Ectodermal cell (in vitro differentiated cells): ENCODE measurements at regions not wholly inside any gene's neighbourhood (a gene's known extent, or its start where the extent isn't known, plus 50 kb on each side); places are given as distances from the start of the nearest gene placed in this dataset.

Experiments
- H3K27ac ChIP-seq: 2 replicates; pipeline ENCODE4 v1.7.0; 2013; ENCODE audit warnings: mild to moderate bottlenecking, low read depth, low read length; ENCODE audit not compliant: insufficient read depth, poor library complexity, severe bottlenecking
- H3K27me3 ChIP-seq: 2 replicates; pipeline ENCODE4 v1.7.0; 2013; ENCODE audit warnings: mild to moderate bottlenecking, low read length; ENCODE audit not compliant: insufficient read depth, control insufficient read depth, poor library complexity, severe bottlenecking
- H3K36me3 ChIP-seq: one replicate; pipeline ENCODE4 v1.7.0; 2013; ENCODE audit warnings: low read length; ENCODE audit not compliant: control insufficient read depth, insufficient read depth
- H3K4me1 ChIP-seq: one replicate; pipeline ENCODE4 v1.7.0; 2013; ENCODE audit warnings: low read length; ENCODE audit not compliant: control insufficient read depth, insufficient read depth
- H3K4me3 ChIP-seq: 2 replicates; pipeline ENCODE4 v1.7.0; 2013; ENCODE audit warnings: low read depth, low read length, control low read depth; ENCODE audit not compliant: insufficient read depth
- H3K9me3 ChIP-seq: 2 replicates; pipeline ENCODE4 v1.7.0; 2013; ENCODE audit warnings: mild to moderate bottlenecking, low read length, moderate library complexity; ENCODE audit not compliant: control insufficient read depth
- WGBS, 2 experiments: methylation state at CpG; one replicate each; pipeline ENCODE4 v1.1.7; 2013; ENCODE audit warnings: missing lambda C conversion rate in 2 of 2; 5-methylcytosine and 5-hydroxymethylcytosine counted together

GRCh38 chr3:152156880-152157279, 111.8 kb upstream of the MBNL1 start:
- Histone ChIP-seq H3K27ac (no peak overlapping the region), H3K4me1 (no peaks in the 10 kb centered on the region), H3K4me3 (no peak overlapping the region), H3K9me3 (no peaks in the 10 kb centered on the region), H3K27me3 (no peaks in the 10 kb centered on the region), H3K36me3 (no peaks in the 10 kb centered on the region)
- WGBS, 2 experiments = 74 to 80% methylated on average over 3 of the region's 3 CpGs

GRCh38 chr3:152157337-152157736, 111.4 kb upstream of the MBNL1 start:
- H3K36me3 ChIP-seq = no peaks in the 10 kb centered on the region
- no peak overlapping the region for H3K27ac ChIP-seq
- H3K27me3 ChIP-seq = no peaks in the 10 kb centered on the region
- no peak overlapping the region for H3K4me3 ChIP-seq
- H3K4me1 ChIP-seq = no peaks in the 10 kb centered on the region
- no peaks in the 10 kb centered on the region for H3K9me3 ChIP-seq

GRCh38 chr3:152159328-152159727, 109.4 kb upstream of the MBNL1 start:
- Histone ChIP-seq H3K27ac (no peak overlapping the region), H3K27me3 (no peaks in the 10 kb centered on the region), H3K4me3 (no peak overlapping the region), H3K9me3 (no peaks in the 10 kb centered on the region), H3K4me1 (no peaks in the 10 kb centered on the region), H3K36me3 (no peaks in the 10 kb centered on the region)
- WGBS, 2 experiments = 92 to 95% methylated on average over 4 of the region's 4 CpGs

GRCh38 chr3:152160350-152161011, 108.2 kb upstream of the MBNL1 start:
- H3K27ac ChIP-seq = no peak overlapping the region
- no peaks in the 10 kb centered on the region for H3K9me3 ChIP-seq
- 76 to 87% methylated on average over 5 of the region's 5 CpGs for WGBS, 2 experiments
- H3K36me3 ChIP-seq = no peaks in the 10 kb centered on the region
- H3K27me3 ChIP-seq = no peaks in the 10 kb centered on the region
- H3K4me1 ChIP-seq = no peaks in the 10 kb centered on the region
- no peak overlapping the region for H3K4me3 ChIP-seq

GRCh38 chr3:152172460-152172859, 96.3 kb upstream of the MBNL1 start:
- Histone ChIP-seq H3K4me3 (no peak overlapping the region), H3K27me3 (no peaks in the 10 kb centered on the region), H3K36me3 (no peaks in the 10 kb centered on the region), H3K27ac (no peak overlapping the region), H3K4me1 (no peaks in the 10 kb centered on the region), H3K9me3 (no peaks in the 10 kb centered on the region)
- WGBS, 2 experiments = 92 to 98% methylated on average over 1 of the region's 1 CpG

- no peaks in the 10 kb centered on the region for H3K9me3 ChIP-seq
- no peaks in the 10 kb centered on the region for H3K27me3 ChIP-seq
- H3K36me3 ChIP-seq = no peaks in the 10 kb centered on the region
- WGBS, 2 experiments = 100% methylated on average over 1 of the region's 1 CpG; no CpG with 5 or more reads in 1 of the 2 experiments
- no peak overlapping the region for H3K27ac ChIP-seq
- no peaks in the 10 kb centered on the region for H3K4me1 ChIP-seq
- no peak overlapping the region for H3K4me3 ChIP-seq
Measured at GRCh38 chr3:152173627-152174026, 95.1 kb upstream of the MBNL1 start.

GRCh38 chr3:152174876-152175527, 93.7 kb upstream of the MBNL1 start:
- no peaks in the 10 kb centered on the region for H3K4me1 ChIP-seq

GRCh38 chr3:152175528-152175889, 93.2 kb upstream of the MBNL1 start:
- 78 to 94% methylated on average over 1 to 2 of the region's 2 CpGs for WGBS, 2 experiments
- Histone ChIP-seq H3K4me3 (no peak overlapping the region), H3K4me1 (no peaks in the 10 kb centered on the region), H3K27me3 (no peaks in the 10 kb centered on the region), H3K27ac (no peak overlapping the region), H3K9me3 (no peaks in the 10 kb centered on the region), H3K36me3 (no peaks in the 10 kb centered on the region)

More at GRCh38 chr3:152174876-152175527, 93.7 kb upstream of the MBNL1 start:
- WGBS, 2 experiments = 92 to 96% methylated on average over 2 of the region's 2 CpGs
- Histone ChIP-seq H3K9me3 (no peaks in the 10 kb centered on the region), H3K27me3 (no peaks in the 10 kb centered on the region), H3K27ac (no peak overlapping the region), H3K36me3 (no peaks in the 10 kb centered on the region), H3K4me3 (no peak overlapping the region)

GRCh38 chr3:152176241-152176640, 92.5 kb upstream of the MBNL1 start:
- no peaks in the 10 kb centered on the region for H3K27me3 ChIP-seq
- no peak overlapping the region for H3K4me3 ChIP-seq
- no peaks in the 10 kb centered on the region for H3K4me1 ChIP-seq
- H3K9me3 ChIP-seq = no peaks in the 10 kb centered on the region
- no peak overlapping the region for H3K27ac ChIP-seq
- 86 to 99% methylated on average over 2 of the region's 2 CpGs for WGBS, 2 experiments
- H3K36me3 ChIP-seq = no peaks in the 10 kb centered on the region

- H3K36me3 ChIP-seq = no peaks in the 10 kb centered on the region
- no peaks in the 10 kb centered on the region for H3K4me1 ChIP-seq
- H3K27me3 ChIP-seq = no peaks in the 10 kb centered on the region
- H3K27ac ChIP-seq = no peak overlapping the region
- no peak overlapping the region for H3K4me3 ChIP-seq
- WGBS, 2 experiments = 100% methylated on average over 1 of the region's 1 CpG; no CpG with 5 or more reads in 1 of the 2 experiments
- no peaks in the 10 kb centered on the region for H3K9me3 ChIP-seq
Measured at GRCh38 chr3:152176998-152177397, 91.7 kb upstream of the MBNL1 start.
